Tibial nerve (tissue), 4 donors: ENCODE measurements at regions not wholly inside any gene's neighbourhood (a gene's known extent, or its start where the extent isn't known, plus 50 kb on each side); places are given as distances from the start of the nearest gene placed in this dataset.

Source experiments
- DNase-seq, 2 donors: peaks; one replicate each; pipeline ENCODE4 v3.0.0-alpha.2; 2019; ENCODE audit warnings: low spot score in 2 of 2
- H3K27ac ChIP-seq, 4 donors: fragments of 200-600 bp; sonication (generic) in 3 of 4; one replicate each; pipeline ENCODE4 v1.5.1; 2017 to 2019; ENCODE audit warnings: mild to moderate bottlenecking in 1 of 4
- H3K27me3 ChIP-seq, 2 donors: fragments of 200-600 bp; sonication (generic) in 1 of 2; one replicate each; pipeline versions ENCODE4 v1.5.1 to v1.6.0; 2017 to 2019
- H3K36me3 ChIP-seq, 3 donors: fragments of 200-600 bp; sonication (generic); one replicate each; pipeline ENCODE4 v1.5.1; 2018 to 2019
- H3K4me1 ChIP-seq, 4 donors: fragments of 200-600 bp; sonication (generic) in 3 of 4; one replicate each; pipeline ENCODE4 v1.5.1; 2017 to 2019
- H3K4me3 ChIP-seq, 4 donors: fragments of 200-600 bp; sonication (generic) in 3 of 4; one replicate each; pipeline ENCODE4 v1.5.1; 2017 to 2019; ENCODE audit warnings: mild to moderate bottlenecking in 1 of 4, moderate library complexity in 1 of 4
- H3K9me3 ChIP-seq, 4 donors: fragments of 200-600 bp; sonication (generic) in 3 of 4; one replicate each; pipeline ENCODE4 v1.5.1; 2017 to 2019
- EP300 ChIP-seq, 2 donors: sonication (generic); formaldehyde crosslinking; IDR thresholded peaks; one replicate each; pipeline ENCODE4 v1.6.1; 2017; ENCODE audit warnings: antibody characterized with exemption in 2 of 2, mild to moderate bottlenecking in 1 of 2
- POLR2A ChIP-seq, 2 donors: fragments of 450-650 bp; IDR thresholded peaks; one replicate each; pipeline ENCODE4 v1.6.1; 2017; ENCODE audit warnings: antibody characterized with exemption in 2 of 2, mild to moderate bottlenecking in 2 of 2, moderate library complexity in 2 of 2
- WGBS, 2 donors: methylation state at CpG; one replicate each; pipeline ENCODE4 v1.1.5; 2018; 5-methylcytosine and 5-hydroxymethylcytosine counted together
- TF ChIP-seq, protein P1 (sequence below), 5 experiments: fragments of 200-600 bp in 3 of 5; fragments of 450-650 bp in 2 of 5; sonication (generic) in 3 of 5; IDR thresholded peaks; one replicate each; pipeline ENCODE4 v1.5.1; 2016 to 2019; ENCODE audit warnings: antibody characterized with exemption in 5 of 5, mild to moderate bottlenecking in 3 of 5, moderate library complexity in 2 of 5

DNA sequence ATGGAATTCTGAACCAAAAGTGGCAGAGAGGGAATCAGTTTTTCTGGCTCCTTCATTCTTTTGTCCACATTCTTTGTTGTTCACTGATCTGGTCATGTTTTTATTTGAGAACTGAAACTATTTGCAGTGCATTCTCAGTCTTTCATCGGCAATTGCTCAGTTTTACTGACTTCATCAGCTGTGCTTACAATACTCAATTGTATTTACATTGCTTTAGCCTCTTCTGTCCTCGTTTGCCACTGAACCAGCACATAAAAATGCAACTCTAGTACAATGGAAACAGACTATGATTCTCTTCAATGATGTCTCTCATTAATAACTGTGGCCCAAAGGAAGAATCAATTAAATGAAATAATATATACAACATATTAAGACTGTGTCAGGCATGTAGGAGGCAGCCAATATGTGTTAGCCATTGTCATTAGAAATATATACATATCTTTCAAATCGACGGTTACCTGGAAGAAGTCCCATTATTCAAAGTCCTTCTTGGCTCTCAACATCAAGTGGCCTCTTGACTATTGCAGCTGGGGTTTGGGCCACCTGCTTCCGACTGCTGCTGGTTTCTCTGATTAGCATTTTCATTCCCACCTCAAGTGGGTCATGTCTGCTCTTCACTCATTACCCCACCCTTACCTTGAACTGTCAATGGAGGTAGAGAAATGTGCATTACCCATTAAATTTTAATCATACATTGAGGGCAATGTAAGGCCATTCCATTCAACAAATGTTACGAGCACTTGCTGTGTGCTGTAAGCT, 600.1 kb downstream of the INSC start:
- no peak for DNase-seq
- Histone ChIP-seq H3K9me3 (no peaks in the 10 kb centered on the region), H3K27me3 (no peaks in the 10 kb centered on the region), H3K4me1 (peaks cover 0 to 5% (median 0%) of the 10 kb centered on the region in 4 donors), H3K27ac (no peak overlapping the region), H3K4me3 (no peak overlapping the region), H3K36me3 (no peaks in the 10 kb centered on the region)
- TF ChIP-seq EP300 (IDR thresholded peaks at IDR 0.05): no peak
- no peak for TF ChIP-seq POLR2A (IDR thresholded peaks at IDR 0.05)
- TF ChIP-seq, protein P1, sequence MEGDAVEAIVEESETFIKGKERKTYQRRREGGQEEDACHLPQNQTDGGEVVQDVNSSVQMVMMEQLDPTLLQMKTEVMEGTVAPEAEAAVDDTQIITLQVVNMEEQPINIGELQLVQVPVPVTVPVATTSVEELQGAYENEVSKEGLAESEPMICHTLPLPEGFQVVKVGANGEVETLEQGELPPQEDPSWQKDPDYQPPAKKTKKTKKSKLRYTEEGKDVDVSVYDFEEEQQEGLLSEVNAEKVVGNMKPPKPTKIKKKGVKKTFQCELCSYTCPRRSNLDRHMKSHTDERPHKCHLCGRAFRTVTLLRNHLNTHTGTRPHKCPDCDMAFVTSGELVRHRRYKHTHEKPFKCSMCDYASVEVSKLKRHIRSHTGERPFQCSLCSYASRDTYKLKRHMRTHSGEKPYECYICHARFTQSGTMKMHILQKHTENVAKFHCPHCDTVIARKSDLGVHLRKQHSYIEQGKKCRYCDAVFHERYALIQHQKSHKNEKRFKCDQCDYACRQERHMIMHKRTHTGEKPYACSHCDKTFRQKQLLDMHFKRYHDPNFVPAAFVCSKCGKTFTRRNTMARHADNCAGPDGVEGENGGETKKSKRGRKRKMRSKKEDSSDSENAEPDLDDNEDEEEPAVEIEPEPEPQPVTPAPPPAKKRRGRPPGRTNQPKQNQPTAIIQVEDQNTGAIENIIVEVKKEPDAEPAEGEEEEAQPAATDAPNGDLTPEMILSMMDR (IDR thresholded peaks at IDR 0.05): no peak
- 58 to 64% methylated on average over 6 of the region's 6 CpGs for WGBS, 2 donors

DNA sequence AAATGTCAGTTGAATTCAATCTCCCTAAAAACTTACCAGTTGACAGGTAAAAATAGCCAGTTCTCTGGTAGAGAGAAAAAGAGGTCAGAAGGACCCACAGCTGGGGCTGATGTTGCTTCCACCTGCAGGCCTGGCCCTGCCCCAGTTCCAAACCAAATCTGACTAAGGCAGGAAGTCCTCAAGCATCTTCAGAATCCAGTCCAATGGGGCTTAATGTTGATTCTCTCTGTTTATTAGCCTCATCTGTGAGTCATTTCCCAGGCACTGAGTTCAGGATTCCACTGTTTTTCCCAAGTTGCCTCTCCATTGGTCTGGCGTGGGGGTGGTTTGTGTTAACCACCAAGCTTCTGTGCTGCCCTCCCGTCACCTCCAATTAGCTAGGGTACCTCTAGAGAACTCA, 601.8 kb downstream of the INSC start:
- Histone ChIP-seq H3K27me3 (no peaks in the 10 kb centered on the region), H3K4me3 (no peak overlapping the region), H3K36me3 (no peaks in the 10 kb centered on the region), H3K9me3 (no peaks in the 10 kb centered on the region), H3K27ac (no peak overlapping the region), H3K4me1 (peaks cover 0 to 5% (median 0%) of the 10 kb centered on the region in 4 donors)
- TF ChIP-seq, protein P1 (IDR thresholded peaks at IDR 0.05): no peak
- TF ChIP-seq EP300 (IDR thresholded peaks at IDR 0.05) (no peak), POLR2A (IDR thresholded peaks at IDR 0.05) (no peak)
- 77 to 87% methylated on average over 2 of the region's 2 CpGs for WGBS, 2 donors
- no peak for DNase-seq

DNA sequence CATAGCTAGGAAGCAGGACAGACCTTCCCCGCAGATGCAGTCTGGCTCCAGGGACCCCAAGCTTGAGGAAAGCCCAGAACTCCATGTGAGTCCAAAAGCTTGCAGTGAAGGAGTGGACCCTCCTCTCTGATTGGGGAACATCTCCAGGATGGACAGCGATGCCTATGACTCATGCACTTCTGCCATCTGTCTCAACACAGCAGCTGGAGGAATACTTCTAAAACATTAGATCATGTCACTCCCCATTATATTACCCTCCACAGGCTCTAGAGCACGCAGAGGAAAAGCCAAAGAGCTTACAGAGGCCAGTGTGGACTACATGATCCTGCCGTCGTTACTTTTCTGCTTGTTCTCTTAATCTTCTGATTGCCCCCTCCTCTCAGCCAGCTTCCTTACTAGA, 605.7 kb downstream of the INSC start:
- H3K27me3 ChIP-seq: no peaks in the 10 kb centered on the region
- no peak for DNase-seq
- no peaks in the 10 kb centered on the region for H3K36me3 ChIP-seq
- no peaks in the 10 kb centered on the region for H3K4me1 ChIP-seq
- peaks cover 0 to 6% (median 0%) of the 10 kb centered on the region in 4 donors for H3K9me3 ChIP-seq
- H3K27ac ChIP-seq: no peak overlapping the region
- WGBS, 2 donors: 68 to 89% methylated on average over 5 of the region's 5 CpGs
- TF ChIP-seq POLR2A (IDR thresholded peaks at IDR 0.05): no peak
- TF ChIP-seq EP300 (IDR thresholded peaks at IDR 0.05): no peak
- H3K4me3 ChIP-seq: no peak overlapping the region

DNA sequence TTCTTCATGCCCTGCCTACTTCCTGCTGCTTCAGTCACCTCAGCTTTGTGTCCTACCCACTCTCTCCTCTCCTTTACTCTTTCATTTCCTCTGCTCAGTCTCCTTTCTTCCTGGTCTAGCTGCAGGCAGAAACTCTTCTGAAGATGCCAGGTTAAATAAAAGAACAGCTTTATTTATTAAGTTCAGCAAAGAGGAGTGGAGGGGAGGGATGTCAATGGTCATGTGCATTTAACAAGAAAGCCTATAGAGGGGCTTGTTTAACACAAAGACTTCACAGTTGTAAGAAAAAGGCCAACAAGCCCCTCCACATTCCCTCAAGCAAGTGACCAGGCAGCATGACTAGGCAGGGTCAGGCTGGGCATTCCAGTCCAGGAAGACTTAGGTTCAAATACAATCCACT, 609.2 kb downstream of the INSC start:
- no peak overlapping the region for H3K27ac ChIP-seq
- no peak for TF ChIP-seq POLR2A (IDR thresholded peaks at IDR 0.05)
- TF ChIP-seq EP300 (IDR thresholded peaks at IDR 0.05): no peak
- TF ChIP-seq, protein P1 (IDR thresholded peaks at IDR 0.05): no peak
- H3K36me3 ChIP-seq: no peaks in the 10 kb centered on the region
- H3K27me3 ChIP-seq: no peaks in the 10 kb centered on the region
- H3K4me3 ChIP-seq: no peak overlapping the region
- DNase-seq: no peak
- H3K4me1 ChIP-seq: peaks cover 0 to 11% (median 0%) of the 10 kb centered on the region in 4 donors
- peaks cover 0 to 6% (median 0%) of the 10 kb centered on the region in 4 donors for H3K9me3 ChIP-seq

DNA sequence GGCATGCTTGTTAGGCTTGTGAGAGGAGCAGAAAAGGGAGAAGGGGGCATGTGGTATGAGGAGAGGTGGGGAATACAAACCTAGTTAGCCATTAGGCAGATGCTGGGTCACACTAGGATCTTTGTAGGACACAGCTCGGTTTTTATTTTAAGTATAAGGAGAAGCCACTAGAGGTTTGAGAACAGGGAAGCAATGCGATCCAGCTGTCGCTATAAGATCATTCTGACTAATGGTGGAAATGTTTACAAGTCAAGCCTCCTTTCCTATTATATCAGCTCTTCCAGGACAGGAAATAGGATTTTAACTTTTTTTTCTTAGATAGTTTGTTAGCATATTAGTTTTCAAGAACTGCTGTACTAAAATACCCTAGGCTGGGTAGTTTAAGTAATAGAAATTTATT, 609.9 kb downstream of the INSC start:
- Histone ChIP-seq H3K4me1 (peaks cover 0 to 11% (median 0%) of the 10 kb centered on the region in 4 donors), H3K9me3 (peaks cover 0 to 6% (median 0%) of the 10 kb centered on the region in 4 donors), H3K27ac (no peak overlapping the region), H3K4me3 (no peak overlapping the region), H3K27me3 (no peaks in the 10 kb centered on the region), H3K36me3 (no peaks in the 10 kb centered on the region)
- no peak for DNase-seq
- TF ChIP-seq EP300 (IDR thresholded peaks at IDR 0.05): no peak
- no peak for TF ChIP-seq POLR2A (IDR thresholded peaks at IDR 0.05)
- TF ChIP-seq, protein P1 (IDR thresholded peaks at IDR 0.05): no peak
- WGBS, 2 donors: 84 to 85% methylated on average over 3 of the region's 3 CpGs
